DMS79 (cell line): ENCODE measurements at regions not wholly inside any gene's neighbourhood (a gene's known extent, or its start where the extent isn't known, plus 50 kb on each side); places are given as distances from the start of the nearest gene placed in this dataset.

Source experiments
- DNase-seq: peaks from one replicate; lab custom pipeline; 2025; lab: John Stamatoyannopoulos, UW

GRCh38 chr5:123811831-123812230 is 299.9 kb downstream of the CSNK1G3 start:
- DNase-seq, result no peak

DNA sequence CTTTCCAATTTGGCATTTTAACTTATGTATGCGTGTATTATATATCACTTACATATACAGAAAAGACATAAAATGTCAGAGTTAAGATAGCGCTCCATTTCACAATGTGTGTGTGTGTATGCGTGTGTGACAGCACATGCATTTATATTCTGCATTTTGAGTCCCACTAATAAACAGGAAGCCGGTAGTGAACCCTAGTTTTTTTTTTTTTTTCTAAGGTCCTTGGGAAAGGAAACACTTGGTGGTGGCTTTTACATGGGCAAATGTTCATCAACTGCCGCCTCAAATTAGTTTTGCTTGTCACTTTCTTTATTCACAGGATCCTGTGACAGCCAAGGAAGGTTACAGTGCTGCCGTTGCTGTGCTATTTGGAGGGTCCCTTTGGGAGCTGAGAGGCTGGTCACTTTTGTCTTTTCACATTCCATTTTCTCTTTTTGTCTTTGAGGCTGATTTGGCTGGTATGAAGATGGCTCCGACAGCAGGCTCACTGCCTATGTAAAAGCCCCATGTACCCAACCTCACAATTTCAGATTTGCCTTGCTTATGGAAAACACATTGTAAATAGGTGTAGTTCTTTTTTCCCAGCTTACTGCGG is 298.9 kb downstream of the CSNK1G3 start:
- DNase-seq, result no peak

DNA sequence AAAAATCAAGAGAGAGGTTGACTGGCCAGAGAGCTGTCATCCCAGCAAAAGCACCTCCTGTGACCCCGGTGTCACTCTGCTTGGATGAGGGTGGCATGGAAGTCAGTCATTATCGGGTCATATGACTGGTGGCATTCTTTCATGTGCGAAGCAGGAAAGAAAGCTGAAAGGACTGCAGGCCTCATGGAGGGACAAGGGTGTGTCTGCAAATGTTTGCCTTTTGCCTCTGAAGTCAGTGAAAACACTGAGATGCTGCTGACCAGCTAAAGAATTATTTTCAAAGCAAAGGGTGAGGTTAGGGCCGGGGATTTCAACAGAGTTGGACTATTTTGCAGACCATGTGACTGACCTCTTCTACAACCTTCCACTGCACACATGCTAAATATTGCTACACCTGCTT is 298.3 kb downstream of the CSNK1G3 start:
- no peak for DNase-seq

DNA sequence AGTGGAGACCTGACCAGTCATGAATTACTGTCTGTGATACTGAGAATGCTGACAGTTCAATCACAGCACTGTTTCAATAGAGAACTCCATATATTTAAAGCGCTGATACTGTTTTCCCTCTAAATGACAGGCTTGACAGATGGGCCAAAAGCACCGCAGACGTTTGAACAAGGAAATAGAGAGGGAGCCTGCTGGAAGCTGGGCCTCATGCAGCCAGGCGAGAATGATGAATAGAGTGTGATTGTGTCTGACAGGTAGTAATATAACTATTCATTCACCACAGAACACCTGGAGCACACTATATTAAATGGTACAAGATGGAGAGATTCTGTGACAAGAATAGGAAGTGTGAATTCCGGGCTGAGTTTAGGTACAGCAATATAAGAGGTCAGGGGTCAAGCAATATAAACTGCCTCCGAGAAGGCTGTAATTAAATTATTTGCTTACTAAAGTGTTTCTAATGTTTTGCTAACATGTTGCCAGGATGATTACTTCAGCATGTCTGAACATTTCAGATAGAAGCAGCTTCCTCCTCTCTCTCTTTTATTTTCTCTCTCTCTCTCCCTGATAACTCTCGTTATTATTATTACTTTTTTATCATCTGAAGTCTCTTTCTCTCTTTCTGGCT is 297.7 kb downstream of the CSNK1G3 start:
- DNase-seq, result peak; percentile 13

DNA sequence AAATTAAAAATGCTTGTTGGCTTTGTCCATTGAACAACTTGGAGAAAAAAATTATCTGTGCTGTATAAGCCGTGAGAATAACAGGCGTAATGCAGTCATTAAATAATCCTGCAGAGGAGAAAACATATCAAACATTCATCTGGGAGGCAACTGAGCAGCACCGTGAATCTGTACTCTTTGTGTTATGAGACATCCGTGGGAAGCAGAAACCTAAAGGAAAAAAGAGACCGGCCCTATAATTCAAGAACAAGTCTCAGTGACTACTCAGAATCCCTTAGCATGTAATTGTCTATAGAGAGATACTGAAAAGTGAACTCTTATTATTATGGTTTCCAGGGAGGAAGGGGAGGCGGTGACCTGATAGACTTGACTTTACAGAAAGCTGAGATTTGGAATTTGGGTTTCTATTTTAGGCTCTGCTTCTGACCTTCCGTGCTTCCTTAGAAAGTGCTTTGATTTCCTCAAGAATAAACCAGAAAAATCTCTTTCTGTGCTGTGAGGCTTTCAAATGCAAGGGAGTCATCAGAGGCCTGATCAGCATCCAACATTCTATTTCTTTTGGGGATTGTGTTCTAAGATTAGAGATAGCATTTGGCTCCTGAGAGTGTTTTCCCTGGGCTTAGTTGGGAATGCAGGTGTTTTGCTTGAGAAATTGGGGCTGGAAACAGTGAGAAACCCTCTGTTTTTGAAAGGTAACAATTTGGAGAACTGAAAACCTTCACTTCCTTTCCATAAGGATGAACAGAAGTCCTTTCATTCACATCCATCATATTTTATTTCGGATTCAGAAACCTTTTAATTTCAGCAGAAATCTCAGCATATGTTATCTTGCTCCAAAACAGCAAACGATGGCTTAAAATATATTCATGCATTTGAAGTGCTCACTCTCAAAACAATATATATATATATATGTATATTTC is 296.7 kb downstream of the CSNK1G3 start:
- DNase-seq, result no peak

DNA sequence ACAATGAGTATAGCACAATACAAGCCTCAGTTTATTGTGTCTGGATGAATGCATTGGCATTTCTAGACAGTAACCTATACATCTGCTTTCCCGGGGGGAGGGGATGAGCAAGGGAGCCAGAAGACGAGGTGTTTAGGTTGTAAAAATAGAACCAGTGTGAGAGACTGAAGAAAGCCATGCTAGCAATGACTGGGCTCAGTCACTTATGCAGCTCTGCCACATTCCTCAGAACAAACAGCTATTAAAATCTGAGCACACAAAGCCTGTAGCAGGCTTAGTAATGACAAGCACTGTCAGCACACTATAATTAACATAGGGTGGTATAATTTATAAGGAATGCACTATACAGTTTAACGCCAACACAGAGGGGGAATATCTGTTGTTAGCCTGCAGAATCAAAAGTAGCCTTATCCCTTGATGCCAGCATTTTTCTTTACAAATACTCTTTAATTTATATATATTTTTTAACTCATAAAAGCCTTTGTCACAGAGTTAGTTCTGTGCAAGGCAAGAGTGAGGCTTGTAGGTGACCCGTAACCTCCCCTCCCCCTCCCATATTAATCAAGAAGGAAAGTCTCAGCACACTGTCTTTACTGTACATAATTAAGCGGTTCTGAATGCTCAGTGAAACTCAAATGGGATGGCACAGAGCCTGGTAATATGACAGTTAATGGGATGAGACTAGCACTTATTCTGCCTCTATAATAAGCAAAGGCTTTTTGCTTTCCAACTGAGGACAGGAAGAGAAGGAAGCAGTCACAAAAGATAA is 295.4 kb downstream of the CSNK1G3 start:
- DNase-seq, result peak; percentile 4

DNA sequence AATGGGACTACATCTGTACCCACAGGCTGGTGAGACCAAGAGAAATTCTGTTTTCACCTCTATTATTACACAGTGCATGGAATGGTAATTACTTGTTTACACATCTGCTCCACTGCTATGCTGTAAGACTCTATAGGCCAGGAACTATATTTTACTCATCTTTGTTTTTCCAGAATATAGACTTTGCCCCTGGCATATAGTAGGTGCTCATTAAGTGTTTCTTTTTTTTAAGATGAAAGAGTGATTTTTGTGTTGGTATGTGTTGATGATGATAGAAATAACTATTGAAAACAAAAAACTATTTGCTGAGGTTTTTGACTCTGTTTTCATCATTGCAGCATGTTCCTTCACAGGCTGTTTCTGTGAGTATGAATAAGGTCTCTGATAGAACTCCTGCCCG is 294.7 kb downstream of the CSNK1G3 start:
- no peak for DNase-seq

DNA sequence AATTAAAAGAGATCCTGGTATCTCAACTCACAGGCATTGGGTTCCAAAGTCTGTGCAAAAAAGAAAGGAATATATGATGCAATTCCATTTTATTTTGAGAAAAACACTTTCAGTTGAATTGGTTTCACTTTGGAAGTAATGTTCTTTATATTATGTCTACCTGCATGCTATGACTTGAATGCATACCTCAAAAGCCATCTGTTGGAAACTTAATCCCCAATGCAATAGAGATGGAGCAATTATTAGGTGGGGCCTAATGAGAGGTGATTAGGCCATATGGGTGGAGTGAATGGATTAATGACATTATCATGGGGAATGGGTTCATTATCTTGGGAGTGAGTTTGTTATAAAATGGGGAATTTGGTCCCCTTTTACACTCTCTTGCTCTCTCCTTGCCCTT is 293.3 kb downstream of the CSNK1G3 start:
- no peak for DNase-seq

GRCh38 chr5:123803359-123803758 is 291.4 kb downstream of the CSNK1G3 start:
- no peak for DNase-seq

DNA sequence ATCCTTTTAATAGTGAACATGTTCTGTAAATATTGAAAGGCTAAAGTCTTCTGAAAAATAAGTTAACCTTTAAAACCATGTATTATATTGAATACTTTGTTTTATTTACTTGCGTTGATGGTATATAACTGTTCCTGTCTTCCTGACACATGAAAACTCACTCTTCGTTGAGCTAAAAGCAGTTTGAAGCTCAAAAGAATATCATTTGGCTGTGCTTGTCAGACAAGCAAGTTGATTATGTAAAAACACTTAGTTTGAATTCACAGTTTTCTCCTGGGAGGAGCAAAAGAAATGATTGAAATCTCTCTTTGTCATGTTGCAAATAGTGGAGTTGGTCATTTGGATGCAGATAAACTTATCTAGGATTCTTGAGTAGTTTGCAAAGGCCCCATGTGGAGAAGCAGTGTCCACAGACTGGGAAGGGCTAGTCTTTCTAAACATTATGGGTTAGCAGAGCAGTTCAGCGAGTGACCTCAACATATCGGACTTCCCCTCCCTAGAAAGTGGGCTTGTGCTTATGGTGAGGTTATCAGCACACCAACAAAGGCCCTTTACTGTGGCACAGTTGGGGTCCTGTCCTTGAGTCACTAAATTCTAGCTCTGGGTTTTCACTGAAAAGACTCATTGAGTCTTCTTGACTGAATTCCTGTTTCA is 290.4 kb downstream of the CSNK1G3 start:
- no peak for DNase-seq

DNA sequence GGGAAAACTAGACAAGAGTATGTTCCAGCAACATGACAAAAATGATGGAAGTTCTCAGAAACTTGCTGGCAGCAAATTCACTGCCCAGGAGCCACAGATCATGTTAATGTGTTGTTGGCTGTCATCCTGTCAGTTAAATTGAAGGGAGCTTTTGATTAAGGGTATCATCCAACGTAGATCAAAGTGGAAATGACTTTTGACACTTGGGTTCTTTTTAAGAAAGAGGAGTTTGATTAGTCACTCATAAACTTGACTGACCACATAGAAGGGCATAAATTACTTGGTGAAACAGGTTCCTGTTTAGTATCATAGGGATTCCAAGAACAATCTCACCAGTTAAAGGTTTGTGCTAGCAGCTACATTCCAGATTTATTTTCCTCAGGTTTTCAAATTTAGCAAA is 288.7 kb downstream of the CSNK1G3 start:
- DNase-seq, result no peak

GRCh38 chr5:123795688-123796087 is 283.7 kb downstream of the CSNK1G3 start:
- no peak for DNase-seq

DNA sequence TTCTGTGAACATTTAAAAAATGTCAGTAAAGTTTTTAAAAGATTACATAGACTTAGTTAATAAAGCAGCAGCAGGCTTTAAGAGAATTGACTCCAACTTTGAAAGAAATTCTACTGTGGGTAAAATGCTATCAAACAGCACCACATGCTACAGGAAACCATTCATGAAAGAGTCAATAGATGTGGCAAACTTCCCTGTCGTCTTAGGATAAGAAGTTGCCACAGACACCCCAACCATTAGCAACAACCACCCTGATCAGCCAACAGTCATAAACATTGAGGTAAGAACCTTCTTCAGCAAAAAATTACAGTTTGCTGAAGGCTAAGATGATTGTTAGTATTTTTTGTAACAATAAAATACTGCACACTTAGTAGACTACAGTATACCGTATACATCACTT is 278.2 kb downstream of the CSNK1G3 start:
- DNase-seq, result no peak

GRCh38 chr5:123787635-123788034 is 275.7 kb downstream of the CSNK1G3 start:
- no peak for DNase-seq

DNA sequence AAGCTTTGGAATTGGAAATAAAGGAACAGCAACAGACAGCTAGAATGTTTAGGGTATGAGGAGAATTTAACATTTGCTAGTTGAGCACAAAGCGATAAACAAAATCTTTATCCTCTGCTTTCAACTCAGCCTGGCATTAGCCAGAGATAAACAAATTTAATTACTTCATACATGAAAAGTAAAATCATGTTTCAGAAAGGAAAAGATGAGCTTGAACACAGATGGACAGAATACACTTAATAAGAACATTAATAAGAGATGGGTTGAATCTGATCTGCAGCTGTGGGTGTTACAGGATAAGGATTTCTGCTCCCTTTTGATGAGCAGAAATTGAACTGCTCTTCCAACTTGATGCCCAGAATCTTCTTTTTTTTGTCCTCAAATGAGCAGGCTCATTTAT is 275.2 kb downstream of the CSNK1G3 start:
- DNase-seq, result no peak

GRCh38 chr5:123786411-123786810 is 274.4 kb downstream of the CSNK1G3 start:
- DNase-seq, result no peak

DNA sequence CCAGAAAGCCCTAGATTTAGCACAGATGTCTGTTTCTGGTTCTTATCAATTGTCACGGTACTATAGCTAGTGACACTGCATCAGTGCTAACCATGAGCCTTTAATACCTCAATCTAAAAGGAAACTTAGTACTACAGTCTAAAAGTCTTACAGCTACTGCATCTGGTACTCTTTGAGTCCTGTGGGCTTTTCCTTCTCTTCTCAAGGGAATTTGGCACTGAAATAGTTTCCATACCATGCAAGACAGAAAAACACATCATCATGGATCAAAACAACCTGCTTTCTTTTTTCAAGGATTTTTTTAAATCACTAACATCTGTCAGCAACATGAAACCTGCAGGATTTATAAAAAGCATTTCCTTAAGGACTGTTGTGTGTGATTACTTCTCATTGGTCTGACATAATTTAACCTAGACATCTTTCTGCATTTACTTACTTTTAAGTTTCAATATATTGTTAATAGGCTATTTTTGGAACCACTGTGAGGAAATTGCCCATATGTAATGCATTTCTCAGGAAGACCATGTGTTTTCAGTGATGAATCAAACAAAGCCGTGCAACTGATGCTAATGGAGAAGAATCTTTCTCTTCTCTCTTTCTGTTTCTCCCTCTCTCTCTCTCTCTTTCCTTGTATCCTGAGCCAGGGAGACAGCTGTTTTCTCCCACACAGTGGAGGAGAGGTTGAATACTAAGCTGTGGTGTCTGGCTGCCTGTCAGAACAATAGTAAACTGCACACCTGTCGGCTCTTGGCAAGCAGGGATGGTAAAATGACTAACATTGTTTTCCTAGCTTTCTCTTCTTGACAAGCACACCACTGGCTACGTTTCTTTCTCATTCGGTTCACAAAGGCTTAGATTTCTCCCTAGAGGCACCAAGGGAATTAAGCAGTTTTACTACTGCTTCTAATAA is 273.4 kb downstream of the CSNK1G3 start:
- DNase-seq, result peak; percentile 60

DNA sequence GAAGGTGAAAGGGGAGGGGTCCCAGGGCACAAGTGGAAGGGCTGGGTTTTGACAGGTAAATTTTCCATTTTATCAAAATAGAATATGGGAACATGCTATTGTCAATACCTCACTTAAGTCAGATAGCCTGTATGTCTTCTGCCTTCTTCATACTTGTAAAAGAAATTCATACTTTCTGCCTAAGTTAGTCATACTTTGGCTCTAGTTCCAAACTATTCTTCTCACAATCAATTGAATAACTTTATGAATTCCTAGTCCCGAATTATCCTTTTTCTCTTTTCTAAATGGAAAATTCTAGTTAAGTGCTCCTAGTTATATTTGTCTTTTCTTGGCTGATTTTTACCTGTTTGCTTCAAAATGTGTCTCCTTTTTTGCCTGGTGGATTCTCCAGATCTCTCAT is 271.4 kb downstream of the CSNK1G3 start:
- DNase-seq, result no peak

DNA sequence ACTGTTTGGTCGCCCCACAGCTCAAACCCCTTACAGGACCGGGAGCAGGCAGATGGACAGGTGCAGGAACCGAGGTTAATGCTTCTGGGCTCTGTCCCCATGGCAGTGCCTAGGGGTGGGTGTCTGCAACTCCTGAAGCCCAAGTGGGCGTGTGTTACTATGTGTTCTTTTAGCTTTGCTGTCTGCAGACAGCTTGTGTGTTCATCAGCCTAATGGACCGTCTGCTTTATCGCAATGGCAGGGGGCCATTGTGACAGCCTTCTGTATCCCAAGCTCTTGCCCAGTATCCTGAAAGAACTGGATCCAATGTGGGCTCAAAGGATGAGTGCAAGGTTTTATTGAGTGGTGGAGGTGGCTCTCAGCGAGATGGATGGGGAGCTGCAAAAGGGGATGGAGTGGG is 266.7 kb downstream of the CSNK1G3 start:
- no peak for DNase-seq

DNA sequence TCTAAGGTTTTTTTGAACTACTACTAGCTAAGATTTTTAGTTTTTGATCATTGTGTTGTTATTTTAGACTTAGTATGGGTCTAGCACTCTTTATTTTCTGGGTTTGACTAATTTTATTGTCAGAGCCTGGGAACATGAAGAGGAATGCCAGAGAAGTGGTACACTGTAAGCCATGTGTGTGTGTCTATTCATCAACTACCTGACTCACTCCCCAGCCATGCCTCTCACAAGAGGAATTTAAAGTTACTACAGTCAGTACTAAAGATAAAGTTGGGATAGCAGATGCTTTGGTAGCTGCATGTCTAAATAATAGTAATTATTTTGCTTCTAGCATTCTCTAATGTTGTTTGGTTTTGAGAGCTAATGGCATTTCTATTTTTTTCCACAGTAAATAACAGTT is 264.8 kb downstream of the CSNK1G3 start:
- DNase-seq, result no peak

DNA sequence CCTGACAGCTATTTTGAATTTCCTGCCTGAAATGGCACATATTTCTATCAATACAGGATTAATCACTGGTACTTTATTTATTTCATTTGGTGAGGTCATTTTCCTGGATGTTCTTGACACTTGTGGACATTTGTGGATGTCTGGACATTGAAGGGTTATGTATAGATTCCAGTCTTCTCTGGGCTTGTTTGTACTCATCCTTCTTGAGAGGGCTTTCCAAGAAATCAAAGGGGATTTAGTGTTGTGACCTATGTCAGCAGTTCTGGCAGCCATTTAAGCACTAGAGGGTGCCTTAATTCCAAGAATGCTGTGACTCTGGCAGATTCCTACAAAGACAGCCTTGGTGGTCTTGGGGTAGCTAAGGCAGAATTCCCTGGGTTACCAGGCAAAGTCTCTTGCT is 259.7 kb downstream of the CSNK1G3 start:
- no peak for DNase-seq
